ENCODE measurements at regions not wholly inside any gene's neighbourhood (a gene's known extent, or its start where the extent isn't known, plus 50 kb on each side); places are given as distances from the start of the nearest gene placed in this dataset.
A peak's percentile ranks its signal among the peaks of the same experiment; 100 is the strongest.

DNA sequence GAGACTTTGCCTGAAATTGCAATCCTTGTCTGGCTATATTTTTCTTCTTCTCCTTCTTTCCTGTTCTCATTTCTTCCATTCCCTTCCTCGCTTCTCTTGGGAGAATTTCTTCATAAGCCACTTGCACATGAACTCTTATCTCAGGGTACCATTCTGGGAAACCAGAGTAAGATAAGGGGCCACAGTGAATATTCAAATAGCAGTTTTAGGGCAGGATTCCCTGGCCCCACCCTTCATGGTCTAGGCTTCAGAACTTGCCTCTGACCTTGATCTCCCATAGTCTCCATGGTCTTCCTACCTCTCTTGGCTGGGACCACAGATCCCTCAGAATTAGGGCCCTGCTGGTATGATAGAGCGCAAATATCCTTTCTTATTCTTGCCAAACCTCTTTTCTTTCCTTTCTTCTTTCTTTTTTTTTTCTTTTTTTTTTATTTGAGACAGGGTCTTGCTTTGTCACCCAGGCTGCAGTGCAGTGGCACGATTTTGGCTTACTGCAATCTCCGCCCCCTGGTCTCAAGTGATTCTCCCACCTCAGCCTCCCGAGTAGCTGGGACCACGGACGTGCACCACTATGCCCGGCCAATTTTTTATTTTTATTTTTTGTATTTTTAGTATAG is 123.0 kb upstream of the CITED2 start (continued):
- TF ChIP-seq MAFK (IDR thresholded peaks at IDR 0.05; ENCODE audit: low read length) (no peak), ZNF766 (CRISPR knock-in tag; conservative IDR thresholded peaks at IDR 0.05) (no peak), NR1H2 (CRISPR knock-in tag; IDR thresholded peaks at IDR 0.05) (no peak), WHSC1 (IDR thresholded peaks at IDR 0.05; ENCODE audit: low read length) (no peak), KAT8 (IDR thresholded peaks at IDR 0.05; ENCODE audit: low read depth) (no peak), CREM (IDR thresholded peaks at IDR 0.05; ENCODE audit: low read depth) (0 out of 2 replicates have a peak, but pooled peaks have one; percentile 27), EHMT2 (IDR thresholded peaks at IDR 0.05) (peak; percentile 59; the same call in 1 of the 2 replicates), GABPB2 (CRISPR knock-in tag; conservative IDR thresholded peaks at IDR 0.05) (no peak), MBD2 (IDR thresholded peaks at IDR 0.05; ENCODE audit: borderline replicate concordance, low read depth) (no peak), RBM25 (IDR thresholded peaks at IDR 0.05; ENCODE audit: low read depth, low read length, severe bottlenecking) (no peak)
- TF ChIP-seq, protein P1, sequence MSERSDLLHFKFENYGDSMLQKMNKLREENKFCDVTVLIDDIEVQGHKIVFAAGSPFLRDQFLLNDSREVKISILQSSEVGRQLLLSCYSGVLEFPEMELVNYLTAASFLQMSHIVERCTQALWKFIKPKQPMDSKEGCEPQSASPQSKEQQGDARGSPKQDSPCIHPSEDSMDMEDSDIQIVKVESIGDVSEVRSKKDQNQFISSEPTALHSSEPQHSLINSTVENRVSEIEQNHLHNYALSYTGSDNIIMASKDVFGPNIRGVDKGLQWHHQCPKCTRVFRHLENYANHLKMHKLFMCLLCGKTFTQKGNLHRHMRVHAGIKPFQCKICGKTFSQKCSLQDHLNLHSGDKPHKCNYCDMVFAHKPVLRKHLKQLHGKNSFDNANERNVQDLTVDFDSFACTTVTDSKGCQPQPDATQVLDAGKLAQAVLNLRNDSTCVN (CRISPR knock-in tag; IDR thresholded peaks at IDR 0.05), result no peak
- TF ChIP-seq, protein P2, sequence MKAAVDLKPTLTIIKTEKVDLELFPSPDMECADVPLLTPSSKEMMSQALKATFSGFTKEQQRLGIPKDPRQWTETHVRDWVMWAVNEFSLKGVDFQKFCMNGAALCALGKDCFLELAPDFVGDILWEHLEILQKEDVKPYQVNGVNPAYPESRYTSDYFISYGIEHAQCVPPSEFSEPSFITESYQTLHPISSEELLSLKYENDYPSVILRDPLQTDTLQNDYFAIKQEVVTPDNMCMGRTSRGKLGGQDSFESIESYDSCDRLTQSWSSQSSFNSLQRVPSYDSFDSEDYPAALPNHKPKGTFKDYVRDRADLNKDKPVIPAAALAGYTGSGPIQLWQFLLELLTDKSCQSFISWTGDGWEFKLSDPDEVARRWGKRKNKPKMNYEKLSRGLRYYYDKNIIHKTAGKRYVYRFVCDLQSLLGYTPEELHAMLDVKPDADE (conservative IDR thresholded peaks at IDR 0.05; ENCODE audit: control insufficient read depth, low read depth, low read length), result no peak
- TF ChIP-seq, protein P3, sequence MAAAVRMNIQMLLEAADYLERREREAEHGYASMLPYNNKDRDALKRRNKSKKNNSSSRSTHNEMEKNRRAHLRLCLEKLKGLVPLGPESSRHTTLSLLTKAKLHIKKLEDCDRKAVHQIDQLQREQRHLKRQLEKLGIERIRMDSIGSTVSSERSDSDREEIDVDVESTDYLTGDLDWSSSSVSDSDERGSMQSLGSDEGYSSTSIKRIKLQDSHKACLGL (CRISPR knock-in tag; IDR thresholded peaks at IDR 0.05; ENCODE audit: borderline replicate concordance, poor library complexity, severe bottlenecking), result no peak
- TF ChIP-seq, protein P4, sequence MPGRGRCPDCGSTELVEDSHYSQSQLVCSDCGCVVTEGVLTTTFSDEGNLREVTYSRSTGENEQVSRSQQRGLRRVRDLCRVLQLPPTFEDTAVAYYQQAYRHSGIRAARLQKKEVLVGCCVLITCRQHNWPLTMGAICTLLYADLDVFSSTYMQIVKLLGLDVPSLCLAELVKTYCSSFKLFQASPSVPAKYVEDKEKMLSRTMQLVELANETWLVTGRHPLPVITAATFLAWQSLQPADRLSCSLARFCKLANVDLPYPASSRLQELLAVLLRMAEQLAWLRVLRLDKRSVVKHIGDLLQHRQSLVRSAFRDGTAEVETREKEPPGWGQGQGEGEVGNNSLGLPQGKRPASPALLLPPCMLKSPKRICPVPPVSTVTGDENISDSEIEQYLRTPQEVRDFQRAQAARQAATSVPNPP (IDR thresholded peaks at IDR 0.05; ENCODE audit: borderline replicate concordance, insufficient read depth, insufficient read length), result no peak
- TF ChIP-seq, protein P5, sequence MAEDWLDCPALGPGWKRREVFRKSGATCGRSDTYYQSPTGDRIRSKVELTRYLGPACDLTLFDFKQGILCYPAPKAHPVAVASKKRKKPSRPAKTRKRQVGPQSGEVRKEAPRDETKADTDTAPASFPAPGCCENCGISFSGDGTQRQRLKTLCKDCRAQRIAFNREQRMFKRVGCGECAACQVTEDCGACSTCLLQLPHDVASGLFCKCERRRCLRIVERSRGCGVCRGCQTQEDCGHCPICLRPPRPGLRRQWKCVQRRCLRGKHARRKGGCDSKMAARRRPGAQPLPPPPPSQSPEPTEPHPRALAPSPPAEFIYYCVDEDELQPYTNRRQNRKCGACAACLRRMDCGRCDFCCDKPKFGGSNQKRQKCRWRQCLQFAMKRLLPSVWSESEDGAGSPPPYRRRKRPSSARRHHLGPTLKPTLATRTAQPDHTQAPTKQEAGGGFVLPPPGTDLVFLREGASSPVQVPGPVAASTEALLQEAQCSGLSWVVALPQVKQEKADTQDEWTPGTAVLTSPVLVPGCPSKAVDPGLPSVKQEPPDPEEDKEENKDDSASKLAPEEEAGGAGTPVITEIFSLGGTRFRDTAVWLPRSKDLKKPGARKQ (CRISPR knock-in tag; IDR thresholded peaks at IDR 0.05), result no peak
- TF ChIP-seq, protein P6, sequence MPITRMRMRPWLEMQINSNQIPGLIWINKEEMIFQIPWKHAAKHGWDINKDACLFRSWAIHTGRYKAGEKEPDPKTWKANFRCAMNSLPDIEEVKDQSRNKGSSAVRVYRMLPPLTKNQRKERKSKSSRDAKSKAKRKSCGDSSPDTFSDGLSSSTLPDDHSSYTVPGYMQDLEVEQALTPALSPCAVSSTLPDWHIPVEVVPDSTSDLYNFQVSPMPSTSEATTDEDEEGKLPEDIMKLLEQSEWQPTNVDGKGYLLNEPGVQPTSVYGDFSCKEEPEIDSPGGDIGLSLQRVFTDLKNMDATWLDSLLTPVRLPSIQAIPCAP (CRISPR knock-in tag; IDR thresholded peaks at IDR 0.05; ENCODE audit: borderline replicate concordance), result no peak
- TF ChIP-seq, protein P7, sequence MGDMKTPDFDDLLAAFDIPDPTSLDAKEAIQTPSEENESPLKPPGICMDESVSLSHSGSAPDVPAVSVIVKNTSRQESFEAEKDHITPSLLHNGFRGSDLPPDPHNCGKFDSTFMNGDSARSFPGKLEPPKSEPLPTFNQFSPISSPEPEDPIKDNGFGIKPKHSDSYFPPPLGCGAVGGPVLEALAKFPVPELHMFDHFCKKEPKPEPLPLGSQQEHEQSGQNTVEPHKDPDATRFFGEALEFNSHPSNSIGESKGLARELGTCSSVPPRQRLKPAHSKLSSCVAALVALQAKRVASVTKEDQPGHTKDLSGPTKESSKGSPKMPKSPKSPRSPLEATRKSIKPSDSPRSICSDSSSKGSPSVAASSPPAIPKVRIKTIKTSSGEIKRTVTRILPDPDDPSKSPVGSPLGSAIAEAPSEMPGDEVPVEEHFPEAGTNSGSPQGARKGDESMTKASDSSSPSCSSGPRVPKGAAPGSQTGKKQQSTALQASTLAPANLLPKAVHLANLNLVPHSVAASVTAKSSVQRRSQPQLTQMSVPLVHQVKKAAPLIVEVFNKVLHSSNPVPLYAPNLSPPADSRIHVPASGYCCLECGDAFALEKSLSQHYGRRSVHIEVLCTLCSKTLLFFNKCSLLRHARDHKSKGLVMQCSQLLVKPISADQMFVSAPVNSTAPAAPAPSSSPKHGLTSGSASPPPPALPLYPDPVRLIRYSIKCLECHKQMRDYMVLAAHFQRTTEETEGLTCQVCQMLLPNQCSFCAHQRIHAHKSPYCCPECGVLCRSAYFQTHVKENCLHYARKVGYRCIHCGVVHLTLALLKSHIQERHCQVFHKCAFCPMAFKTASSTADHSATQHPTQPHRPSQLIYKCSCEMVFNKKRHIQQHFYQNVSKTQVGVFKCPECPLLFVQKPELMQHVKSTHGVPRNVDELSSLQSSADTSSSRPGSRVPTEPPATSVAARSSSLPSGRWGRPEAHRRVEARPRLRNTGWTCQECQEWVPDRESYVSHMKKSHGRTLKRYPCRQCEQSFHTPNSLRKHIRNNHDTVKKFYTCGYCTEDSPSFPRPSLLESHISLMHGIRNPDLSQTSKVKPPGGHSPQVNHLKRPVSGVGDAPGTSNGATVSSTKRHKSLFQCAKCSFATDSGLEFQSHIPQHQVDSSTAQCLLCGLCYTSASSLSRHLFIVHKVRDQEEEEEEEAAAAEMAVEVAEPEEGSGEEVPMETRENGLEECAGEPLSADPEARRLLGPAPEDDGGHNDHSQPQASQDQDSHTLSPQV (IDR thresholded peaks at IDR 0.05), result peak; percentile 79

Measured in K562 (cell line).